SK-N-MC (cell line): ENCODE measurements at regions not wholly inside any gene's neighbourhood (a gene's known extent, or its start where the extent isn't known, plus 50 kb on each side); places are given as distances from the start of the nearest gene placed in this dataset.

ENCODE experiments used
- EZH2 ChIP-seq: fragments of 200-600 bp; sonication (generic); IDR thresholded peaks from one replicate; pipeline ENCODE4 v1.6.1; 2017; ENCODE audit warnings: antibody characterized with exemption
- FOXP2 ChIP-seq: optimal IDR thresholded peaks from 2 replicates; pipeline ENCODE3; 2011; ENCODE audit warnings: mild to moderate bottlenecking, moderate library complexity; ENCODE audit not compliant: insufficient read depth; ENCODE audit errors: extremely low read length, control extremely low read depth
- POLR2AphosphoS5 ChIP-seq: IDR thresholded peaks from 2 replicates; pipeline ENCODE4 v1.6.1; 2012; ENCODE audit warnings: mild to moderate bottlenecking, low read depth, low read length, borderline replicate concordance

DNA sequence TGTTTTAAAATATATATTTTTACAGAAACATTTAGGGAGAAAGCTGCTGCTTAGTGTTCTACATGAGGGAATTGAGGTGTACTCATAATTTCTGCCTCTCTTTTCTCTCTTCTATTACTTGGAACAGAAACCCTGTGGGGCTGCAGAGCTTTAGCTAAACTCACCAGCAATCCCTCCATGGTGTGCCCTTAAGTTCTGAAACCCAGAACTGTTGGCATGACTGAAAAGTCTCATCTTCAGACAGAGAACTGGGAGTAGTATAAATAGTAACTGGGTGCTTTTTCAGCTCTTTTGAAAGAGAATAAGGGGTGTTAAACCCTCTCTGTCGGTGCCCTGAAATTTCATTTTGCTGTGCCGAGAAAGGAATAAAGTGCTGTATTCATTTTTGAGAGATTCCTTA is 294.9 kb upstream of the BOD1L1 start:
- no peak for TF ChIP-seq EZH2
- no peak for TF ChIP-seq POLR2AphosphoS5
- no peak for TF ChIP-seq FOXP2
